ENCODE measurements at regions not wholly inside any gene's neighbourhood (a gene's known extent, or its start where the extent isn't known, plus 50 kb on each side); places are given as distances from the start of the nearest gene placed in this dataset.

- no peak for TF ChIP-seq CTCF (IDR thresholded peaks at IDR 0.05)
- TF ChIP-seq POLR2AphosphoS5 (IDR thresholded peaks at IDR 0.05) = no peak
These were observed 330.5 kb upstream of the TNRC6C start for GRCh38 chr17:77628035-77628434.

Measured in transverse colon (tissue), 4 donors.